ENCODE measurements at regions not wholly inside any gene's neighbourhood (a gene's known extent, or its start where the extent isn't known, plus 50 kb on each side); places are given as distances from the start of the nearest gene placed in this dataset.
"Not testable (repeated sequence)": the region's sequence is repeated elsewhere in the genome, so short reads cannot be mapped to it uniquely, and the experiment has no call there.

- no peak for DNase-seq (ENCODE audit: low spot score)
These were observed 106.9 kb upstream of the ATL2 start for GRCh38 chr2:38483776-38484501.

- not testable (repeated sequence) for DNase-seq (ENCODE audit: low spot score)
These were observed 105.6 kb upstream of the ATL2 start for GRCh38 chr2:38482710-38483109.

- DNase-seq (ENCODE audit: low spot score): no peak
These were observed 103.5 kb upstream of the ATL2 start for GRCh38 chr2:38480617-38481016.

- no peak for DNase-seq (ENCODE audit: low spot score)
These were observed 99.9 kb upstream of the ATL2 start for GRCh38 chr2:38477006-38477405.

GRCh38 chr2:38475567-38475881 lies 98.5 kb upstream of the ATL2 start:
- no peak for DNase-seq (ENCODE audit: low spot score)

GRCh38 chr2:38474715-38475566 lies 97.9 kb upstream of the ATL2 start:
- DNase-seq (ENCODE audit: low spot score): no peak

GRCh38 chr2:38474021-38474456 lies 97.0 kb upstream of the ATL2 start:
- DNase-seq (ENCODE audit: low spot score): no peak

GRCh38 chr2:38473333-38474005 lies 96.4 kb upstream of the ATL2 start:
- DNase-seq (ENCODE audit: low spot score): no peak

- no peak for DNase-seq (ENCODE audit: low spot score)
These were observed 93.0 kb upstream of the ATL2 start for GRCh38 chr2:38470115-38470514.

- no peak for DNase-seq (ENCODE audit: low spot score)
These were observed 90.8 kb upstream of the ATL2 start for GRCh38 chr2:38467768-38468455.

- DNase-seq (ENCODE audit: low spot score): no peak
These were observed 90.0 kb upstream of the ATL2 start for GRCh38 chr2:38466876-38467767.

- no peak for DNase-seq (ENCODE audit: low spot score)
These were observed 89.3 kb upstream of the ATL2 start for GRCh38 chr2:38466409-38466808.

- peak; percentile 21 for DNase-seq (ENCODE audit: low spot score)
These were observed 88.7 kb upstream of the ATL2 start for GRCh38 chr2:38465789-38466127.

- no peak for DNase-seq (ENCODE audit: low spot score)
These were observed 88.1 kb upstream of the ATL2 start for GRCh38 chr2:38464971-38465788.

- no peak for DNase-seq (ENCODE audit: low spot score)
These were observed 86.7 kb upstream of the ATL2 start for GRCh38 chr2:38463752-38464151.

GRCh38 chr2:38462121-38462661 lies 85.1 kb upstream of the ATL2 start:
- no peak for DNase-seq (ENCODE audit: low spot score)

- DNase-seq (ENCODE audit: low spot score): no peak
These were observed 84.4 kb upstream of the ATL2 start for GRCh38 chr2:38461470-38461869.

- no peak for DNase-seq (ENCODE audit: low spot score)
These were observed 83.2 kb upstream of the ATL2 start for GRCh38 chr2:38460313-38460712.

- DNase-seq (ENCODE audit: low spot score): no peak
These were observed 77.0 kb upstream of the ATL2 start for GRCh38 chr2:38454081-38454480.

- not testable (repeated sequence) for DNase-seq (ENCODE audit: low spot score)
These were observed 74.7 kb upstream of the ATL2 start for GRCh38 chr2:38451778-38452177.
